ENCODE measurements at regions not wholly inside any gene's neighbourhood (a gene's known extent, or its start where the extent isn't known, plus 50 kb on each side); places are given as distances from the start of the nearest gene placed in this dataset.
A peak's percentile ranks its signal among the peaks of the same experiment; 100 is the strongest.

DNA sequence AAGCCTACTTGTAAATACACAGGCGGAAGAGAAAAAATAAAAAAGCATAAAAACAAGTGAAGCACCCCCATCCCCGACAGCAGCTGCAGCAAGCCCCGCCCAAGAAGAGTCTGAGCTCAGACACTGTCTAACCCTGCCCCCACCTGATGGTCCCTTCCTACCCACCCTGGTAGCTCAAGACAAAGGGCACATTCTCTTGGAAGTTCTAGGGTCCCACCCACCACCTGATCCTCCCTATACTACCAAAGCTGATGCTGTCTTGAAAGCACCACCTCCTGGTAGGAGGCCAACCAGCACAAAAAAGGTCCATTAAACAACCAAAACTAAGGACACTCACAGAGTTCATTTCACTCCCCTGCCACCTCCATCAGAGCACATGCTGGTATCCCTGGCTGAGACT lies 308.2 kb downstream of the KLHL13 start:
- peak; percentile 34 for DNase-seq
- Histone ChIP-seq H3K23me2 (ENCODE audit: insufficient read length, low read depth, low read length, poor library complexity, severe bottlenecking) (no peaks in the 10 kb centered on the region), H4K91ac (ENCODE audit: insufficient read length, low read depth, low read length) (no peak overlapping the region), H3K4me2 (ENCODE audit: insufficient read depth, insufficient read length, low read length) (no peak overlapping the region), H3K14ac (ENCODE audit: insufficient read depth, low read length) (no peak overlapping the region), H2AFZ (ENCODE audit: low read length) (no peak overlapping the region), H3T11ph (ENCODE audit: low read length) (no peak overlapping the region), H3K4ac (ENCODE audit: low read depth, low read length) (no peak overlapping the region), H2BK15ac (ENCODE audit: low read depth, low read length) (no peak overlapping the region), H3K9ac (ENCODE audit: extremely low read depth, insufficient read length, low read length) (no peak overlapping the region), H2BK12ac (ENCODE audit: insufficient read length, low read depth, low read length) (no peak overlapping the region), H3K23ac (ENCODE audit: insufficient read length, low read depth, low read length) (no peak overlapping the region), H4K5ac (ENCODE audit: insufficient read length, low read depth, low read length) (no peak overlapping the region), H2BK20ac (ENCODE audit: low read depth, low read length, poor library complexity, severe bottlenecking) (no peak overlapping the region), H3K27ac (ENCODE audit: insufficient read length, low read depth, low read length) (no peak overlapping the region), H2BK120ac (ENCODE audit: low read depth, low read length, poor library complexity, severe bottlenecking) (no peak overlapping the region), H3K9me3 (ENCODE audit: control insufficient read depth, low read depth, low read length) (peaks cover 20% of the 10 kb centered on the region), H3K4me1 (ENCODE audit: insufficient read depth, low read length) (no peaks in the 10 kb centered on the region), H2AK5ac (ENCODE audit: insufficient read length, low read length) (no peak overlapping the region), H2BK5ac (ENCODE audit: insufficient read length, low read length) (no peak overlapping the region), H4K20me1 (ENCODE audit: control insufficient read depth, insufficient read depth, insufficient read length) (no peaks in the 10 kb centered on the region), H3K79me1 (ENCODE audit: insufficient read depth, low read depth, low read length, poor library complexity, severe bottlenecking) (no peaks in the 10 kb centered on the region), H3K56ac (ENCODE audit: insufficient read length, low read depth, low read length) (no peak overlapping the region), H3K27me3 (ENCODE audit: insufficient read depth, low read length) (no peaks in the 10 kb centered on the region), H3K79me2 (ENCODE audit: insufficient read depth, low read length) (no peaks in the 10 kb centered on the region), H4K8ac (replicated peaks; ENCODE audit: insufficient read length, low read depth, low read length) (no peak overlapping the region), H3K18ac (ENCODE audit: insufficient read length, low read depth, low read length) (no peak overlapping the region)
- H3K4me1 Mint-ChIP-seq, result peaks cover 6 to 9% of the 10 kb centered on the region in 2 experiments
- WGBS (ENCODE audit: extremely low coverage, insufficient read length, low lambda C conversion rate), result no CpG with 5 or more reads among the region's 3 CpGs
- H3K36me3 Mint-ChIP-seq (ENCODE audit: insufficient read depth in 1 of 3, low read depth in 3 of 3), result peaks cover 0 to 2% (median 0%) of the 10 kb centered on the region in 3 experiments; a peak in 2 of 7 replicates
- H3K9me3 Mint-ChIP-seq, result peaks cover 29 to 84% of the 10 kb centered on the region in 2 experiments
- H3K27ac Mint-ChIP-seq, result no peak overlapping the region
- H3K4me3 Mint-ChIP-seq, result no peak overlapping the region
- TF ChIP-seq, protein P1, sequence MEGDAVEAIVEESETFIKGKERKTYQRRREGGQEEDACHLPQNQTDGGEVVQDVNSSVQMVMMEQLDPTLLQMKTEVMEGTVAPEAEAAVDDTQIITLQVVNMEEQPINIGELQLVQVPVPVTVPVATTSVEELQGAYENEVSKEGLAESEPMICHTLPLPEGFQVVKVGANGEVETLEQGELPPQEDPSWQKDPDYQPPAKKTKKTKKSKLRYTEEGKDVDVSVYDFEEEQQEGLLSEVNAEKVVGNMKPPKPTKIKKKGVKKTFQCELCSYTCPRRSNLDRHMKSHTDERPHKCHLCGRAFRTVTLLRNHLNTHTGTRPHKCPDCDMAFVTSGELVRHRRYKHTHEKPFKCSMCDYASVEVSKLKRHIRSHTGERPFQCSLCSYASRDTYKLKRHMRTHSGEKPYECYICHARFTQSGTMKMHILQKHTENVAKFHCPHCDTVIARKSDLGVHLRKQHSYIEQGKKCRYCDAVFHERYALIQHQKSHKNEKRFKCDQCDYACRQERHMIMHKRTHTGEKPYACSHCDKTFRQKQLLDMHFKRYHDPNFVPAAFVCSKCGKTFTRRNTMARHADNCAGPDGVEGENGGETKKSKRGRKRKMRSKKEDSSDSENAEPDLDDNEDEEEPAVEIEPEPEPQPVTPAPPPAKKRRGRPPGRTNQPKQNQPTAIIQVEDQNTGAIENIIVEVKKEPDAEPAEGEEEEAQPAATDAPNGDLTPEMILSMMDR (conservative IDR thresholded peaks at IDR 0.05), result no peak
- peaks cover 2% of the 10 kb centered on the region; the same call in 1 of the 2 replicates for H3K27me3 Mint-ChIP-seq (ENCODE audit: low read depth)
